ENCODE measurements at regions not wholly inside any gene's neighbourhood (a gene's known extent, or its start where the extent isn't known, plus 50 kb on each side); places are given as distances from the start of the nearest gene placed in this dataset.

- DNase-seq, result no peak
Observed at GRCh38 chr5:23353286-23353685, 154.1 kb upstream of the PRDM9 start.

GRCh38 chr5:23352446-23352845, 155.0 kb upstream of the PRDM9 start:
- peak; percentile 7 for DNase-seq

- no peak for DNase-seq
Observed at GRCh38 chr5:23343121-23343520, 164.3 kb upstream of the PRDM9 start.

- no peak for DNase-seq
Observed at GRCh38 chr5:23332650-23333251, 174.7 kb upstream of the PRDM9 start.

GRCh38 chr5:23330726-23331125, 176.7 kb upstream of the PRDM9 start:
- DNase-seq, result no peak

- no peak for DNase-seq
Observed at GRCh38 chr5:23319901-23320300, 187.5 kb upstream of the PRDM9 start.

GRCh38 chr5:23318960-23319359, 188.4 kb upstream of the PRDM9 start:
- no peak for DNase-seq

GRCh38 chr5:23318166-23318565, 189.2 kb upstream of the PRDM9 start:
- DNase-seq, result no peak

GRCh38 chr5:23316060-23316591, 191.3 kb upstream of the PRDM9 start:
- no peak for DNase-seq

- DNase-seq, result no peak
Observed at GRCh38 chr5:23314827-23315226, 192.6 kb upstream of the PRDM9 start.

GRCh38 chr5:23305055-23305454, 202.4 kb upstream of the PRDM9 start:
- no peak for DNase-seq

- DNase-seq, result no peak
Observed at GRCh38 chr5:23303836-23304235, 203.6 kb upstream of the PRDM9 start.

GRCh38 chr5:23303435-23303834, 204.0 kb upstream of the PRDM9 start:
- no peak for DNase-seq

- DNase-seq, result no peak
Observed at GRCh38 chr5:23302438-23302837, 205.0 kb upstream of the PRDM9 start.

GRCh38 chr5:23289162-23289561, 218.2 kb upstream of the PRDM9 start:
- no peak for DNase-seq

- DNase-seq, result no peak
Observed at GRCh38 chr5:23284656-23285055, 222.8 kb upstream of the PRDM9 start.

- DNase-seq, result no peak
Observed at GRCh38 chr5:23274171-23274570, 233.2 kb upstream of the PRDM9 start.

- no peak for DNase-seq
Observed at GRCh38 chr5:23269981-23270380, 237.4 kb upstream of the PRDM9 start.

GRCh38 chr5:23268136-23268535, 239.3 kb upstream of the PRDM9 start:
- DNase-seq, result no peak

GRCh38 chr5:23260621-23261020, 246.8 kb upstream of the PRDM9 start:
- DNase-seq, result no peak

GRCh38 chr5:23257656-23258055, 249.8 kb upstream of the PRDM9 start:
- DNase-seq, result no peak

GRCh38 chr5:23253621-23254198, 253.7 kb upstream of the PRDM9 start:
- no peak for DNase-seq

- DNase-seq, result no peak
Observed at GRCh38 chr5:23242891-23243290, 264.5 kb upstream of the PRDM9 start.

GRCh38 chr5:23235246-23235645, 272.2 kb upstream of the PRDM9 start:
- DNase-seq, result no peak

GRCh38 chr5:23234197-23234596, 273.2 kb upstream of the PRDM9 start:
- DNase-seq, result no peak

Measured in NCI-H146 (cell line).